GM18907 (cell line): ENCODE measurements at regions not wholly inside any gene's neighbourhood (a gene's known extent, or its start where the extent isn't known, plus 50 kb on each side); places are given as distances from the start of the nearest gene placed in this dataset.

Experiments used
- ATAC-seq: cut with Tn5 transposase; IDR thresholded peaks from one replicate; pipeline ENCODE4 v1.9.1; 2021; ENCODE audit warnings: mild to moderate bottlenecking, moderate library complexity; ENCODE audit not compliant: unreplicated experiment

DNA sequence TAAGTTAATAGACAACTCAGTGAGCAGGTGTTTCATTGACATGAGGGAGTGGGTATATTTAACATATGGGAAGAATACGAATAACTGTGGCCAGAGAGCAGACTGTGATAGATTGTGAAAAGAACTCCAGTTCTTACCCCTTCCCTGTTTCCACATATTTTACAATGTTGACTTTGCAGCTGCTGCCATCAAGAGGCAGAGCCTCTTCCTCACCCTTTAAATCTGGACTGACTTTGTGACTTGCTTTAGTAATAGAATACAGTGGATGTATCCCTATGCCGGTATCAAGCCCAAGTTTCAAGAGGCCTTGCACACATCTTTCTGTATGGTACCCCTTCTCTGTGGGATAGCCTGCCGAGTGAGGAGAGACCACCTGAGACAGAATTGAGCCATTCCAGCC lies 356.7 kb downstream of the ETNK1 start:
- no peak for ATAC-seq

- no peak for ATAC-seq
Measured at GRCh38 chr12:22982635-22983034, 357.7 kb downstream of the ETNK1 start.

- ATAC-seq, result no peak
Measured at GRCh38 chr12:22986997-22987396, 362.0 kb downstream of the ETNK1 start.

- no peak for ATAC-seq
Measured at GRCh38 chr12:22990501-22990900, 365.5 kb downstream of the ETNK1 start.

DNA sequence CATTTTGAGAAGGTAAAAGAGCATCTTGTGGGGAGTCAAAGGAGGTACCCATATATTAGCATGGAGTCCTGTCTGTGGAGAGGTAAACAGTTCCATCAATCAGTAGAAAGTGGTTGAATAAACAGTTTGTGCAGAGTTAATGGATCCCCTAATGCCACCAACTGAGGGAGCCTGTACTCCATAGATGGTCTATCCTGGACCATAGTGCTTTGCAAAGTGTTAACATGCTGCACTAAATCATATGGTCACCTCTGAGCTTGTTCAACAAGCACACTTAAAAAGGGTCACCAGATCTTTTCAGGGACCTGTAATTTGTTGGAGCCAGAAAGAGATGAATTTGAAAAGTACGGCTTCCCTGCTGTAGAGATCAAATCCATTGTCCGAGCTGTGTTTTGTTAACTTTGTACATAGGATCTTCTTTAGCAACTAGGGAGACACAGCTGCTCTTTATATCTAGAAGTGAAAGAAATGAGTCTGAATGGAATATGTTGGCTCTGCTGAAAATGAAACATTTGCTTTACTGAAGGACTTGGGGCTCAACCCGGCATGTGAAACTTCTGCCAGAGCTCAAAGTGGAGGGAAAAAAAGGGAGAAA lies 366.4 kb downstream of the ETNK1 start:
- no peak for ATAC-seq

DNA sequence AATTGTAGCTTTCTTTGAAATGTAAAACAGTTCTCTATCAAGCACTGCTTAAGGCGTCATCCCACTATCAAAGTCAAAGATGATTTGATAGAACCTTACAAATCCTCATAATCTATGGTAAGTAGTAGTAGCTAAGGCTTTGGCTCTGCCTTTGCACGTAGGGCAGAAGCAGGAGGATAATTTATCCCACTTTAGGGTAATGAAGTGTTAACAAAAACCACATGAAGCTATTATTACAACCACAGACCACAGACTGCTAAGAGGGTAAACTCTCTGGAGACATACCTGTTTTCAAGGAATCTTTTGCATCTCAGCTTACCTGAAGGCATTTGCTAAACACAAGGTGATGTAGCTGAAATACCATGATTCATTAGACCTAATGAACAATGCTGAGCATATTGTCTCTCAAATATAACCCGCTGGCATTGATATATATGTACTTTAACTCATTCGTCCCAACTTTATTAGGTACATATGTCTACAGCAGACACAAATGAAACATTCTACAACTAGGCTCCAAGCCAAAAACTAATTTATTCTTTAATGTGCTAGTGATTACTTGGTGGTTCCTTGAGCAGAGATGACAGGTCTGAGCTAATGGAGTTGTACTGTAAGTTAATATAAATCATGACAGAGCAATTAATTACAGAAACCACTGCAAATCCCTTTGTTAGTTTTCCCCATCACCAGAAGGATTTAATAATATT lies 368.8 kb downstream of the ETNK1 start:
- no peak for ATAC-seq

DNA sequence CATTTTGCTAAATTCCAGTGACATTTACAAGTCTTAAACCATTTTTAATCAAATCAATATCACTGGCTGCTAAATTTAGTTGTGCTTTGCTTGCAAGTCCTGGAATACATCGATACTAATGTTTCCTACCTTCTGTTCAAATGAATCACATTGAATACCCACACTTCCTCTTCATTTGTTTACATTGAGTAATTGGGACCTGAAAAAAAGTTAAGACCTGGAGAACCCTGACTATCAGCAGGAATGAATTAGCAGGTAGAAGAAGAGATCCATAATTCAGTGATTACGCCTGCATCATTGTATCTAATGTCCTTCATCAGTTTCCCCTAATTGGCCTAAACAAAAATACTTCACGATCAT lies 369.3 kb downstream of the ETNK1 start:
- ATAC-seq, result no peak

DNA sequence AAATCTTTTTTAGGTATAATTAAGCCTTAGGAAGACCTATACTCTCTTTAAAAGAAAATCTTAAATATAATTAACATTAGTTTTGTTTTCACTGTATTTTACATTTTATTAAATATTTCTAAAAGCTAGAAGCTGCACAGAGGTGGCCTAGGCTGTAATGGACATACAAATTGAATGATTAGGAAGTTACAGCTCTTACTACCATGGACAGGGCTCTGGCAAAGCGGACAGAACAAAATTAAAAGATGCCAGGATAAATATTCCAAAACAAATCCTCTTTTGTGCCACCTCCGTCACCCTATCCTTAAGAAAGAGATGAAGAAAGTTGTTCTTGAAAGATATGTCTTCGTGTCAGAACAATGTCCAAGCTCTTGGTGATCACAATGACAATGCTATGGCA lies 376.5 kb downstream of the ETNK1 start:
- ATAC-seq, result no peak

DNA sequence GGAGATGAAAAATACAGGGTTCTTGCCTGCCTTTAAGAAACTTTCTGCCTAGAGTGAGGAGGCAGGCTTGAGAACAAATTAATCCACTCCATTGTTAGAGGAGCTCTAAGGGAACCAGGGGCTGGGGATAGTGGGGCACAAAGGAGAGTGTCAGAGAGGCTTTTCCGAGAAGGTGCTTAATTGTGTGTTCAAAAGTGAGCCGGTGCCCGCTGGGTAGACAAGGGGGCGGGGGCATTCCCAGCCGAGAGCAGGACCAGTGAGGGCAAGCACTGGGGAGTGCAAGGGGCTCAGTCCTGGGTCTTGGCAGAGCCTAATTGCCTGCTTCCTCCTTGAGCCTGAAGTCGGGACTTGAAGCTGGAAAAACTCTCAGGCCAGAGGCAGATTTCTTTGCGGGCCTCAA lies 377.4 kb downstream of the ETNK1 start:
- no peak for ATAC-seq

GRCh38 chr12:23004473-23005020 lies 379.6 kb downstream of the ETNK1 start:
- ATAC-seq, result no peak

GRCh38 chr12:23005387-23005786 lies 380.4 kb downstream of the ETNK1 start:
- ATAC-seq, result no peak

DNA sequence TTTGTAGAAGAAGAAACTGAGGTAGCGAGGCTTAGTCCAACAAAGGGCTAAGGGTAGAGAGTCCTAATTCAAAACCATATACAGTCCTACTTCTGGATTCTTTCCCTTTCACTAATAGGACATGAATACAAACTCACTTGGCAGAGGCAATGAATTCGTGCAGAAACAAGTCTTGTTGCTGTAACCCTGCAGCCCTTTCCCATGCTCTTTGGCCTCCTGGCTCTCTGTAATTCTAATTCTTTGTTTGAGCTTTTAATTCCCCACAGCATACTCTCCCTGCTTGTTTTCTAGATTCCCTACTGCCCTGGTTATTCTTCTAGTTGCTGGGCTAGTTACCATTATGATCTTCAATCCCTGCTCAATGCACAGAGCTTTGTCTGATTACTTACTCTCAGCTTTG lies 381.4 kb downstream of the ETNK1 start:
- ATAC-seq, result no peak

- no peak for ATAC-seq
Measured at GRCh38 chr12:23008623-23009022, 383.7 kb downstream of the ETNK1 start.

DNA sequence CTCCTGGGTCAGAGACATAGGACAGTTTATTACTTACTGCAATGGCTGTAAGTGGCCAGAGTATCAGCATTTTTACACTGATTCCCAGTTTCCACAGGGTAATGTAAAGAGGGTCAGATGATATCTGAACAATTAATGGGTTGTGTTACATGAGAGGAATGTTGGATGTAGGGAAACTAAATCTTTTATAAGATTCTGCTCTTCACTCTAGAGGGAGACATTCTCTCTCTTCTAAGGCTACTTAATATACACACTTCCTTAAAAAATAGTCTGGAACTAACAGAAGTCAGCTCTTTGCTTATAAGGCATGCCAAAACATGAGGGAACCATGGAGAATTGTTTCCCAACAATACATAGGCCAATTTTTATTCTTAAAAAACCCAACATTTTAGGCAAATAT lies 389.8 kb downstream of the ETNK1 start:
- no peak for ATAC-seq

GRCh38 chr12:23025372-23026016 lies 400.5 kb downstream of the ETNK1 start:
- no peak for ATAC-seq

- no peak for ATAC-seq
Measured at GRCh38 chr12:23028158-23028802, 403.3 kb downstream of the ETNK1 start.

DNA sequence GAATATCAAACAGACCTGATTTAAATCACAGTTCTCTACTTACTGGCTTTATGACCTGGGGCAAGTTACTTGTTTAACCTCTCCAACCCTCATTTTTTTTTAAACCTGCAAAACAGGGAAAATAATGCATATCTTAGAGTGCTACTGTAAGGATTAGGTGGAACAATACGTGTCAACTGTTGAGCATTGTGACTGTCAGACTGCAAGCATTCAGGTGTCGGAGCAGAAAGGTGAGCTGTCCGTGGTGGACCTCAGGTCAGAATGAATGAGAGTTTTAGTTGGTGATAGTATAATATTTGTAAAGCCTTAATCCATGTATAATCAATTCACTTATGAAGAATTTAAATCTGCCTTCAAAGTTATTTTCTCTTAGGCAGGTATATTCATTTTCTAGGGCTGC lies 404.2 kb downstream of the ETNK1 start:
- ATAC-seq, result no peak

- ATAC-seq, result no peak
Measured at GRCh38 chr12:23039834-23040233, 414.9 kb downstream of the ETNK1 start.

DNA sequence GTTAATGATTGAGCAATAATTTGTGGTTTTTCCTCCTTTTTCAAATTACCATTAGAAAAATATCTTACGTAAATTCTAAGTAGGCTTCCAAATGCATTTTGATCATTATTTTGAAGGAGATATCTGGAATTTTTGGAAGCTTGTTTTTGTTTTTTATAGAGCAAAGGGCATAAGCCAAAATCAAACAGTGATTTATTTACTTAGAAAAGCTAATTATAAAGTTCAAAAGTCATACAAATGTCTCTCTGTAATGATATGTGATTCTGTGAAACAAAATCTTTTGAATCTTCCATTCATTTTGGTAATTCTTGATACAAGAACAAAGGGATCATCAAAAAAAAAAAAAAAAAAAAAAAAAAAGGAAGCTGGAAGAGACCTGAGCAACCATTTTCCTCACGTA lies 416.8 kb downstream of the ETNK1 start:
- no peak for ATAC-seq

GRCh38 chr12:23043646-23044045 lies 418.7 kb downstream of the ETNK1 start:
- ATAC-seq, result no peak

- ATAC-seq, result peak; percentile 84
Measured at GRCh38 chr12:23049180-23049579, 424.2 kb downstream of the ETNK1 start.

DNA sequence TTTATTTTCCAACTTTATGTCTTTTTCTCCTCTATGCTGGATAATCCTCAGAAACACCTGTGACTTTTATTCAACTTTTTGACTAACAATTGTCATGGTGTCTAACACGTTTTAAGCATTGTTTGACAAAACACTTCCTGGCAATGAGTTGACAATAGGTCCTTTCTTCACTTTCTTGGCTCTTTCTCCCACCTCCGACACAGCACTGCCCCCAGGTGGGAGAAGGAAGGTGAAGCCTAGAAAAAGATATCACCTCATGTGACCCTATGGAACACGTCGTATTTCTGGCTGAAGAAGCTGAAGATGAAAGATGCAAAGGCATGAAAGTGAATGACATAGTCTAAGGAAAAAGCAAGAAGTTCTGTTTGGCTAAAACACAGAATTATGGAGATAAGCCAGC lies 430.0 kb downstream of the ETNK1 start:
- ATAC-seq, result no peak
